ENCODE measurements at regions not wholly inside any gene's neighbourhood (a gene's known extent, or its start where the extent isn't known, plus 50 kb on each side); places are given as distances from the start of the nearest gene placed in this dataset.

DNA sequence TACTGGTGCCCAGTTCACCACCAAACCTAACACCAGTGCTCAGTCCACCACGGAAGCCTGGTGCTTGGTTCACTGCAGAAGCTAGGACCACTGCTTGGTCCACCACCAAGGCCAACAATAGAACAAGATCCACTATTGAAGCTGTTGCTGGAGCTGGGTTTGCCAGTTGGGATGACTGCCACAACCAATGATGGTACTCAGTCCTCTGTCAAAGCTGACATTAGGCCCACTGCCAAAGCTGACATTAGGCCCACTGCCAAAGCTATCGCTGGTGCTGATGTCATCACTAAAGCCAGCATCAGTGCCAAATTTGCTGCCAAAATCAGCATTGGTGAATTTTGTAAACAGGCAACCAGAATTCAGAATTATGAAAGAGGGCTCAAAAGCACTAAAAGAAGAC, 1850.2 kb upstream of the RAG2 start:
- TF ChIP-seq ESRRA (CRISPR knock-in tag; IDR thresholded peaks at IDR 0.05; ENCODE audit: low read depth) (no peak), TCF7 (IDR thresholded peaks at IDR 0.05; ENCODE audit: low read depth) (no peak), JUNB (CRISPR knock-in tag; IDR thresholded peaks at IDR 0.05; ENCODE audit: borderline replicate concordance) (no peak), POLR2A (IDR thresholded peaks at IDR 0.05; ENCODE audit: insufficient read depth in 1 of 2, low read depth in 2 of 2, low read length in 2 of 2) (no peak)
- TF ChIP-seq, protein P1, sequence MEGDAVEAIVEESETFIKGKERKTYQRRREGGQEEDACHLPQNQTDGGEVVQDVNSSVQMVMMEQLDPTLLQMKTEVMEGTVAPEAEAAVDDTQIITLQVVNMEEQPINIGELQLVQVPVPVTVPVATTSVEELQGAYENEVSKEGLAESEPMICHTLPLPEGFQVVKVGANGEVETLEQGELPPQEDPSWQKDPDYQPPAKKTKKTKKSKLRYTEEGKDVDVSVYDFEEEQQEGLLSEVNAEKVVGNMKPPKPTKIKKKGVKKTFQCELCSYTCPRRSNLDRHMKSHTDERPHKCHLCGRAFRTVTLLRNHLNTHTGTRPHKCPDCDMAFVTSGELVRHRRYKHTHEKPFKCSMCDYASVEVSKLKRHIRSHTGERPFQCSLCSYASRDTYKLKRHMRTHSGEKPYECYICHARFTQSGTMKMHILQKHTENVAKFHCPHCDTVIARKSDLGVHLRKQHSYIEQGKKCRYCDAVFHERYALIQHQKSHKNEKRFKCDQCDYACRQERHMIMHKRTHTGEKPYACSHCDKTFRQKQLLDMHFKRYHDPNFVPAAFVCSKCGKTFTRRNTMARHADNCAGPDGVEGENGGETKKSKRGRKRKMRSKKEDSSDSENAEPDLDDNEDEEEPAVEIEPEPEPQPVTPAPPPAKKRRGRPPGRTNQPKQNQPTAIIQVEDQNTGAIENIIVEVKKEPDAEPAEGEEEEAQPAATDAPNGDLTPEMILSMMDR (CRISPR knock-in tag; IDR thresholded peaks at IDR 0.05) = no peak

Measured in HepG2 (cell line).